Keratinocyte (primary cell): ENCODE measurements at regions not wholly inside any gene's neighbourhood (a gene's known extent, or its start where the extent isn't known, plus 50 kb on each side); places are given as distances from the start of the nearest gene placed in this dataset.

Experiments used
- EZH2 ChIP-seq: IDR thresholded peaks from one replicate; pipeline ENCODE4 v1.6.1; 2012; ENCODE audit warnings: inconsistent platforms, mild to moderate bottlenecking, low read length, moderate library complexity
- TF ChIP-seq, protein P1 (sequence below), 3 experiments: IDR thresholded peaks in 1 of 3; conservative IDR thresholded peaks in 1 of 3; optimal IDR thresholded peaks in 1 of 3; 2 replicates in 2 of 3; 3 replicates in 1 of 3; pipeline versions ENCODE3 to v1.5.1; 2011; ENCODE audit warnings: low read length in 3 of 3, mild to moderate bottlenecking in 3 of 3, moderate library complexity in 2 of 3, control low read depth in 1 of 3, inconsistent platforms in 1 of 3; ENCODE audit not compliant: insufficient read depth in 2 of 3; ENCODE audit errors: extremely low read depth in 1 of 3

DNA sequence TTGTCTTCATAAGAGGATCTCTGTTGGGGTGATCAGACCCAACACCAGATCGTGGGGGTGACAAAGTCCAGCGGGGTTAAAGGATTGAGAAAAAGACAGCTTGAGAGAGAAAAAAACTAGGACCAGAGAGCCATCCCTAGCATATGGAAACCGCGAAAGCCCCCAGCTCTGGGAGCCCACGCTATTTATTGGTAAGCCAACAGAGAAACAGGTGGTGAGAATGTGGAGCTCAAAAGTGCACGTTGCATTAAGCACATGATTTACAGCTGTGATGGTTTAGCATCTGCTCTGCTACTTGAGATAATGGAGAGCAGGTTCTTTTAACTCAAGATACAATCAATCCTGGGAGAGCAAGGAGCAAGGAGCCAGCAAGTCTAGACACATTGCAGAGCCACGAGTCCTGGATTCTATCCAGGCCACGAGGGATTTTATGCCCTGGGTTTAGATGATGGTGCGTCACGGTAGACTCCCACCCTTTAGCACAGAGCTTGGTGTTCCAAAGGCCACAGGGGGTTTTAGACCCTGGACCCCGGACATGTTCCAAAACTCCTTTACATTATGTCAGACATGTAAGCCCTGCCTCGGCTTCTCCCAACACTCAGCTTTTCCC is 755.2 kb upstream of the SORCS1 start:
- TF ChIP-seq, protein P1, sequence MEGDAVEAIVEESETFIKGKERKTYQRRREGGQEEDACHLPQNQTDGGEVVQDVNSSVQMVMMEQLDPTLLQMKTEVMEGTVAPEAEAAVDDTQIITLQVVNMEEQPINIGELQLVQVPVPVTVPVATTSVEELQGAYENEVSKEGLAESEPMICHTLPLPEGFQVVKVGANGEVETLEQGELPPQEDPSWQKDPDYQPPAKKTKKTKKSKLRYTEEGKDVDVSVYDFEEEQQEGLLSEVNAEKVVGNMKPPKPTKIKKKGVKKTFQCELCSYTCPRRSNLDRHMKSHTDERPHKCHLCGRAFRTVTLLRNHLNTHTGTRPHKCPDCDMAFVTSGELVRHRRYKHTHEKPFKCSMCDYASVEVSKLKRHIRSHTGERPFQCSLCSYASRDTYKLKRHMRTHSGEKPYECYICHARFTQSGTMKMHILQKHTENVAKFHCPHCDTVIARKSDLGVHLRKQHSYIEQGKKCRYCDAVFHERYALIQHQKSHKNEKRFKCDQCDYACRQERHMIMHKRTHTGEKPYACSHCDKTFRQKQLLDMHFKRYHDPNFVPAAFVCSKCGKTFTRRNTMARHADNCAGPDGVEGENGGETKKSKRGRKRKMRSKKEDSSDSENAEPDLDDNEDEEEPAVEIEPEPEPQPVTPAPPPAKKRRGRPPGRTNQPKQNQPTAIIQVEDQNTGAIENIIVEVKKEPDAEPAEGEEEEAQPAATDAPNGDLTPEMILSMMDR (optimal IDR thresholded peaks at IDR 0.05 in 1 of 3, IDR thresholded peaks at IDR 0.05 in 1 of 3, conservative IDR thresholded peaks at IDR 0.05 in 1 of 3; ENCODE audit: extremely low read depth in 1 of 3, insufficient read depth in 2 of 3, low read length in 3 of 3), result no peak
- no peak for TF ChIP-seq EZH2
